HCT116 (cell line): ENCODE measurements at regions not wholly inside any gene's neighbourhood (a gene's known extent, or its start where the extent isn't known, plus 50 kb on each side); places are given as distances from the start of the nearest gene placed in this dataset.

ENCODE experiments used
- ATAC-seq: fragments of 200-7000 bp; cut with Tn5 transposase; 2 replicates; pipeline ENCODE4 v1.9.1; 2020; ENCODE audit warnings: mild to moderate bottlenecking, moderate library complexity
- BruUV-seq: library from RNA; stranded (reverse); fragments of 400-500 nt; replicated peaks from 2 replicates; lab custom pipeline; 2021; lab: Mats Ljungman, UMichigan
- CTCF ChIA-PET: fragments of 300-600 bp; sonication (Branson Sonifier 250); formaldehyde crosslinking; loops from one replicate; lab custom pipeline; 2021; ENCODE audit warnings: antibody characterized with exemption; lab: Charles Lee
- POLR2A ChIA-PET: fragments of 300-600, 350-600 bp; sonication (Branson Sonifier 250); formaldehyde crosslinking; loops from one replicate; lab custom pipeline; 2021; ENCODE audit warnings: antibody characterized with exemption; lab: Charles Lee
- RAD21 ChIA-PET, 2 experiments: fragments of 300-600 bp; sonication (Branson Sonifier 250); formaldehyde crosslinking; loops; one replicate each; lab custom pipeline; 2023; ENCODE audit warnings: low total read pairs in 2 of 2; ENCODE audit not compliant: uncharacterized antibody in 2 of 2, unreplicated experiment in 2 of 2, low non-redundant PET in 1 of 2; lab: Charles Lee
- DNase-seq: peaks from one replicate; pipeline ENCODE4 v3.0.0-alpha.2; 2010; ENCODE audit warnings: low read depth, low spot score
- H2AFZ ChIP-seq: fragments of 200-600 bp; shearing (Covaris generic), sonication (generic); 2 replicates; pipeline ENCODE4 v1.6.1; 2017; ENCODE audit warnings: low read depth, mixed run types, mixed read lengths, antibody characterized with exemption, low read length; ENCODE audit not compliant: poor library complexity, severe bottlenecking
- H3K27ac ChIP-seq: 2 replicates; pipeline ENCODE4 v1.5.1; 2012; ENCODE audit warnings: low read depth, low read length
- H3K27me3 ChIP-seq: fragments of 200-600 bp; sonication (generic); 2 replicates; pipeline ENCODE4 v1.6.1; 2016; ENCODE audit warnings: mixed run types, low read length, mixed read lengths; ENCODE audit not compliant: insufficient read depth
- H3K36me3 ChIP-seq, 2 experiments: fragments of 200-500 bp in 1 of 2; fragments of 200-600 bp in 1 of 2; sonication (Bioruptor generic) in 1 of 2; sonication (generic) in 1 of 2; 2 replicates each; pipeline versions ENCODE4 v1.5.1 to v1.6.1; 2014 to 2016; ENCODE audit warnings: low read length in 2 of 2, inconsistent platforms in 1 of 2, mixed read lengths in 1 of 2, mixed run types in 1 of 2; ENCODE audit not compliant: insufficient read depth in 2 of 2, control insufficient read depth in 1 of 2
- H3K4me1 ChIP-seq, 2 experiments: fragments of 200-600 bp in 1 of 2; sonication (generic) in 1 of 2; 2 replicates each; pipeline versions ENCODE4 v1.5.1 to v1.6.1; 2012 to 2017; ENCODE audit warnings: low read length in 2 of 2, inconsistent platforms in 1 of 2, mild to moderate bottlenecking in 1 of 2, mixed read lengths in 1 of 2, mixed run types in 1 of 2, moderate library complexity in 1 of 2; ENCODE audit not compliant: insufficient read depth in 2 of 2, control insufficient read depth in 1 of 2
- H3K4me2 ChIP-seq: fragments of 200-600 bp; sonication (generic); 2 replicates; pipeline ENCODE4 v1.6.1; 2017; ENCODE audit warnings: mixed run types, low read length, mixed read lengths
- H3K4me3 ChIP-seq, 2 experiments: fragments of 200-600 bp in 1 of 2; sonication (generic) in 1 of 2; replicated peaks in 1 of 2; 2 replicates each; pipeline ENCODE4 v1.5.1; 2011 to 2016; ENCODE audit warnings: low read length in 2 of 2, control low read depth in 1 of 2, low read depth in 1 of 2, mild to moderate bottlenecking in 1 of 2, mixed read lengths in 1 of 2, mixed run types in 1 of 2
- H3K79me2 ChIP-seq: fragments of 200-600 bp; sonication (generic); 2 replicates; pipeline ENCODE4 v1.6.1; 2017; ENCODE audit warnings: mild to moderate bottlenecking, mixed run types, low read length, moderate library complexity, mixed read lengths; ENCODE audit not compliant: insufficient read depth
- H3K9ac ChIP-seq: fragments of 200-600 bp; sonication (generic); 2 replicates; pipeline ENCODE4 v1.6.1; 2016; ENCODE audit warnings: low read length, mixed read lengths
- H3K9me2 ChIP-seq: fragments of 200-600 bp; sonication (generic), shearing (Covaris generic); 2 replicates; pipeline ENCODE4 v1.6.1; 2017; ENCODE audit warnings: mixed run types, mild to moderate bottlenecking, moderate library complexity; ENCODE audit not compliant: insufficient read depth
- H3K9me3 ChIP-seq, 2 experiments: fragments of 200-500 bp in 1 of 2; fragments of 200-600 bp in 1 of 2; sonication (Bioruptor generic) in 1 of 2; sonication (generic) in 1 of 2; 2 replicates each; pipeline ENCODE4 v1.6.1; 2014 to 2017; ENCODE audit warnings: low read length in 2 of 2, mixed read lengths in 2 of 2, inconsistent platforms in 1 of 2, low read depth in 1 of 2, mild to moderate bottlenecking in 1 of 2, mixed run types in 1 of 2, moderate library complexity in 1 of 2; ENCODE audit not compliant: control insufficient read depth in 1 of 2, insufficient read depth in 1 of 2
- H4K20me1 ChIP-seq: fragments of 200-600 bp; sonication (generic), shearing (Covaris generic); 2 replicates; pipeline ENCODE4 v1.6.1; 2017; ENCODE audit warnings: mixed run types, mild to moderate bottlenecking, moderate library complexity; ENCODE audit not compliant: insufficient read depth
- CBX3 ChIP-seq: IDR thresholded peaks from 2 replicates; pipeline ENCODE4 v1.6.1; 2012; ENCODE audit warnings: low read depth
- CEBPB ChIP-seq: IDR thresholded peaks from 2 replicates; pipeline ENCODE4 v1.6.1; 2012; ENCODE audit warnings: low read depth
- ELF1 ChIP-seq: IDR thresholded peaks from 2 replicates; pipeline ENCODE4 v1.6.1; 2012; ENCODE audit warnings: low read depth, borderline replicate concordance
- EZH2 ChIP-seq: fragments of 200-600 bp; sonication (generic); IDR thresholded peaks from 2 replicates; pipeline ENCODE4 v1.6.1; 2017; ENCODE audit warnings: antibody characterized with exemption, mixed run types
- EZH2phosphoT487 ChIP-seq: fragments of 200-600 bp; IDR thresholded peaks from 2 replicates; pipeline ENCODE4 v1.6.1; 2018; ENCODE audit warnings: antibody characterized with exemption, borderline replicate concordance
- FOSL1 ChIP-seq: IDR thresholded peaks from 2 replicates; pipeline ENCODE4 v1.6.1; 2012; ENCODE audit warnings: low read depth
- JUND ChIP-seq: IDR thresholded peaks from 2 replicates; pipeline ENCODE4 v1.6.1; 2012
- MAX ChIP-seq: IDR thresholded peaks from 2 replicates; pipeline ENCODE4 v1.6.1; 2012
- POLR2A ChIP-seq: IDR thresholded peaks from 2 replicates; pipeline ENCODE4 v1.7.0; 2011; ENCODE audit warnings: borderline replicate concordance; ENCODE audit not compliant: insufficient read depth, insufficient read length; ENCODE audit errors: extremely low read depth
- POLR2AphosphoS5 ChIP-seq: IDR thresholded peaks from 2 replicates; pipeline ENCODE4 v1.6.1; 2011; ENCODE audit warnings: mild to moderate bottlenecking, low read depth, low read length, moderate library complexity
- RAD21 ChIP-seq: IDR thresholded peaks from 2 replicates; pipeline ENCODE4 v1.6.1; 2012; ENCODE audit warnings: low read depth, mild to moderate bottlenecking
- REST ChIP-seq: IDR thresholded peaks from 2 replicates; pipeline ENCODE4 v1.6.1; 2012; ENCODE audit warnings: low read depth
- SIN3A ChIP-seq: IDR thresholded peaks from 2 replicates; pipeline ENCODE4 v1.6.1; 2012; ENCODE audit warnings: low read depth
- SP1 ChIP-seq: IDR thresholded peaks from 2 replicates; pipeline ENCODE4 v1.6.1; 2012; ENCODE audit warnings: low read depth
- TCF7L2 ChIP-seq: IDR thresholded peaks from 2 replicates; pipeline ENCODE4 v1.7.0; 2011; ENCODE audit warnings: borderline replicate concordance, inconsistent platforms; ENCODE audit not compliant: insufficient read depth, insufficient read length; ENCODE audit errors: extremely low read depth
- YY1 ChIP-seq: IDR thresholded peaks from 2 replicates; pipeline ENCODE4 v1.6.1; 2011; ENCODE audit warnings: low read length, low read depth, moderate library complexity, mild to moderate bottlenecking; ENCODE audit not compliant: insufficient replicate concordance; ENCODE audit errors: extremely low read depth
- ZBTB33 ChIP-seq: IDR thresholded peaks from 2 replicates; pipeline ENCODE4 v1.6.1; 2011; ENCODE audit warnings: mild to moderate bottlenecking, low read length, moderate library complexity; ENCODE audit not compliant: insufficient replicate concordance; ENCODE audit errors: extremely low read depth
- ZFX ChIP-seq: fragments of 450-650 bp; IDR thresholded peaks from 2 replicates; pipeline ENCODE4 v1.6.1; 2017
- intact Hi-C: fragments of 100-400 bp; cut with micrococcal nuclease; formaldehyde crosslinking; loops from 2 replicates; pipeline ENCODE4 v1.10.0; 2022
- TF ChIP-seq, protein P1 (sequence below): IDR thresholded peaks from 2 replicates; pipeline ENCODE4 v1.6.1; 2012
- TF ChIP-seq, protein P2 (sequence below), 3 experiments: fragments of 200-600 bp in 1 of 3; sonication (generic) in 1 of 3; IDR thresholded peaks in 2 of 3; conservative IDR thresholded peaks in 1 of 3; 2 replicates each; pipeline ENCODE4 v1.5.1; 2012 to 2017; ENCODE audit warnings: low read depth in 2 of 3, low read length in 2 of 3, antibody characterized with exemption in 1 of 3, borderline replicate concordance in 1 of 3, control low read depth in 1 of 3, mild to moderate bottlenecking in 1 of 3, mixed read lengths in 1 of 3, mixed run types in 1 of 3, moderate library complexity in 1 of 3; ENCODE audit not compliant: insufficient read depth in 1 of 3

- H3K27me3 ChIP-seq: no peaks in the 10 kb centered on the region
- H4K20me1 ChIP-seq: no peaks in the 10 kb centered on the region
- no peak overlapping the region for H2AFZ ChIP-seq
- H3K4me2 ChIP-seq: no peak overlapping the region
- DNase-seq (no peak), ATAC-seq (no peak)
- H3K79me2 ChIP-seq: no peaks in the 10 kb centered on the region
- no peaks in the 10 kb centered on the region for H3K9me3 ChIP-seq
- no peaks in the 10 kb centered on the region for H3K36me3 ChIP-seq
- no peak overlapping the region for H3K27ac ChIP-seq
- no peak overlapping the region for H3K9ac ChIP-seq
- TF ChIP-seq JUND (no peak), ZBTB33 (no peak), ZFX (no peak), TCF7L2 (no peak), YY1 (no peak), SIN3A (no peak), CBX3 (no peak), EZH2phosphoT487 (no peak), RAD21 (no peak), POLR2AphosphoS5 (no peak), CEBPB (no peak), EZH2 (no peak), FOSL1 (no peak), REST (no peak), POLR2A (no peak), ELF1 (no peak), SP1 (no peak), MAX (no peak)
- TF ChIP-seq, protein P1, sequence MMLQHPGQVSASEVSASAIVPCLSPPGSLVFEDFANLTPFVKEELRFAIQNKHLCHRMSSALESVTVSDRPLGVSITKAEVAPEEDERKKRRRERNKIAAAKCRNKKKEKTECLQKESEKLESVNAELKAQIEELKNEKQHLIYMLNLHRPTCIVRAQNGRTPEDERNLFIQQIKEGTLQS: no peak
- TF ChIP-seq, protein P2, sequence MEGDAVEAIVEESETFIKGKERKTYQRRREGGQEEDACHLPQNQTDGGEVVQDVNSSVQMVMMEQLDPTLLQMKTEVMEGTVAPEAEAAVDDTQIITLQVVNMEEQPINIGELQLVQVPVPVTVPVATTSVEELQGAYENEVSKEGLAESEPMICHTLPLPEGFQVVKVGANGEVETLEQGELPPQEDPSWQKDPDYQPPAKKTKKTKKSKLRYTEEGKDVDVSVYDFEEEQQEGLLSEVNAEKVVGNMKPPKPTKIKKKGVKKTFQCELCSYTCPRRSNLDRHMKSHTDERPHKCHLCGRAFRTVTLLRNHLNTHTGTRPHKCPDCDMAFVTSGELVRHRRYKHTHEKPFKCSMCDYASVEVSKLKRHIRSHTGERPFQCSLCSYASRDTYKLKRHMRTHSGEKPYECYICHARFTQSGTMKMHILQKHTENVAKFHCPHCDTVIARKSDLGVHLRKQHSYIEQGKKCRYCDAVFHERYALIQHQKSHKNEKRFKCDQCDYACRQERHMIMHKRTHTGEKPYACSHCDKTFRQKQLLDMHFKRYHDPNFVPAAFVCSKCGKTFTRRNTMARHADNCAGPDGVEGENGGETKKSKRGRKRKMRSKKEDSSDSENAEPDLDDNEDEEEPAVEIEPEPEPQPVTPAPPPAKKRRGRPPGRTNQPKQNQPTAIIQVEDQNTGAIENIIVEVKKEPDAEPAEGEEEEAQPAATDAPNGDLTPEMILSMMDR (IDR thresholded peaks at IDR 0.05 in 2 of 3, conservative IDR thresholded peaks at IDR 0.05 in 1 of 3; ENCODE audit: borderline replicate concordance in 1 of 3, insufficient read depth in 1 of 3, low read depth in 2 of 3, low read length in 2 of 3): no peak
- H3K4me1 ChIP-seq: no peaks in the 10 kb centered on the region
- ChIA-PET RAD21 (no interaction called here), POLR2A (no interaction called here), CTCF (no interaction called here)
- intact Hi-C loops: no loop called here
- no TSS peak for BruUV-seq
- no peaks in the 10 kb centered on the region for H3K9me2 ChIP-seq
- H3K4me3 ChIP-seq: no peak overlapping the region
These were observed 82.0 kb downstream of the IFI44 start for GRCh38 chr1:78731674-78732073.
